ENCODE measurements at regions not wholly inside any gene's neighbourhood (a gene's known extent, or its start where the extent isn't known, plus 50 kb on each side); places are given as distances from the start of the nearest gene placed in this dataset.

DNA sequence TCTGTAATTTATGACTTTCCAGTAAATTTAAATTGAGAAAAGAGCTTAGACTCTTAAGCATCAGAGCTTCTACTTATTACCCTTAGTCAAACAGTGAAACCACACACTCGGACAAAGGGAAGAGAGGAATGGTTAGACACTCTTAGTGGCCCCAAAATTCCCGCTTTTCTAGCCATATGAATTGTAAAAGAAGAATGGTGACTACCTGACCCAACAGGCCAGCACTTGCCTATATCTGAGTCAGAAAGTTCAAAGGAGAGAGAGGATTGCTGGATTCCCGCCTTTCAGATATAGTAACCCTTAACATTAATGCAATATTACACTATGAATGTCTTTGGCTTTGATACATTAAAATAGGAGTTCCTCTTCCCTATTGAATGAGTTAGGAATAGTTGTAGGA lies 317.3 kb downstream of the PCDH17 start (continued):
- TF ChIP-seq GPN1 (CRISPR knock-in tag; IDR thresholded peaks at IDR 0.05; ENCODE audit: borderline replicate concordance): no peak
- TF ChIP-seq, protein P1, sequence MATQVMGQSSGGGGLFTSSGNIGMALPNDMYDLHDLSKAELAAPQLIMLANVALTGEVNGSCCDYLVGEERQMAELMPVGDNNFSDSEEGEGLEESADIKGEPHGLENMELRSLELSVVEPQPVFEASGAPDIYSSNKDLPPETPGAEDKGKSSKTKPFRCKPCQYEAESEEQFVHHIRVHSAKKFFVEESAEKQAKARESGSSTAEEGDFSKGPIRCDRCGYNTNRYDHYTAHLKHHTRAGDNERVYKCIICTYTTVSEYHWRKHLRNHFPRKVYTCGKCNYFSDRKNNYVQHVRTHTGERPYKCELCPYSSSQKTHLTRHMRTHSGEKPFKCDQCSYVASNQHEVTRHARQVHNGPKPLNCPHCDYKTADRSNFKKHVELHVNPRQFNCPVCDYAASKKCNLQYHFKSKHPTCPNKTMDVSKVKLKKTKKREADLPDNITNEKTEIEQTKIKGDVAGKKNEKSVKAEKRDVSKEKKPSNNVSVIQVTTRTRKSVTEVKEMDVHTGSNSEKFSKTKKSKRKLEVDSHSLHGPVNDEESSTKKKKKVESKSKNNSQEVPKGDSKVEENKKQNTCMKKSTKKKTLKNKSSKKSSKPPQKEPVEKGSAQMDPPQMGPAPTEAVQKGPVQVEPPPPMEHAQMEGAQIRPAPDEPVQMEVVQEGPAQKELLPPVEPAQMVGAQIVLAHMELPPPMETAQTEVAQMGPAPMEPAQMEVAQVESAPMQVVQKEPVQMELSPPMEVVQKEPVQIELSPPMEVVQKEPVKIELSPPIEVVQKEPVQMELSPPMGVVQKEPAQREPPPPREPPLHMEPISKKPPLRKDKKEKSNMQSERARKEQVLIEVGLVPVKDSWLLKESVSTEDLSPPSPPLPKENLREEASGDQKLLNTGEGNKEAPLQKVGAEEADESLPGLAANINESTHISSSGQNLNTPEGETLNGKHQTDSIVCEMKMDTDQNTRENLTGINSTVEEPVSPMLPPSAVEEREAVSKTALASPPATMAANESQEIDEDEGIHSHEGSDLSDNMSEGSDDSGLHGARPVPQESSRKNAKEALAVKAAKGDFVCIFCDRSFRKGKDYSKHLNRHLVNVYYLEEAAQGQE (IDR thresholded peaks at IDR 0.05; ENCODE audit: borderline replicate concordance in 1 of 2, low read depth in 1 of 2, low read length in 2 of 2): no peak

DNA sequence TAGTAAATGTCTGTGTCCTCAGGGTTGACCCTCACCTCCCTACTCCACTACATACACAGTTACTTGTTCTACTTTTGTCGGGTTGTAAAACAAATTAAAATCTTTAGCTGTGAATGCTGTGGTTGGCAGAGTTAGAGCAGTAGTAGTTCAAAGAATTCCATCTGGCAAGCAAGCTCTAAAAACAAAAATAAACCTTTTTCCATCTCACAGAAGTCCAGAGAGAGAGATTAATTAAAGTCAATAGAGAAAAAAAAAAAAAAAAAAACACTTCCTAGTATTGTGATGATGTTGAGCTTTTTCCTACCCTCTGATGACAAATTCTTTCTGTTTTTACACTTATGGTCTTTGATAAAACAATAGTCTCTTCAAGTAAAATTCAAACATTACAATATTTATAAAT lies 338.4 kb downstream of the PCDH17 start:
- no peak overlapping the region for H3K9ac ChIP-seq (ENCODE audit: insufficient read depth, low read depth, low read length)
- no TSS peak for BruUV-seq (replicated peaks)
- in situ Hi-C loops (cut with HindIII; ENCODE audit: extremely low pct_ligation_motif_present, low pct_unique_long_range_greater_than_20kb) (no loop called here), intact Hi-C loops (cut with micrococcal nuclease; ENCODE audit: unreplicated experiment) (no loop called here)
- TF ChIP-seq, protein P2, sequence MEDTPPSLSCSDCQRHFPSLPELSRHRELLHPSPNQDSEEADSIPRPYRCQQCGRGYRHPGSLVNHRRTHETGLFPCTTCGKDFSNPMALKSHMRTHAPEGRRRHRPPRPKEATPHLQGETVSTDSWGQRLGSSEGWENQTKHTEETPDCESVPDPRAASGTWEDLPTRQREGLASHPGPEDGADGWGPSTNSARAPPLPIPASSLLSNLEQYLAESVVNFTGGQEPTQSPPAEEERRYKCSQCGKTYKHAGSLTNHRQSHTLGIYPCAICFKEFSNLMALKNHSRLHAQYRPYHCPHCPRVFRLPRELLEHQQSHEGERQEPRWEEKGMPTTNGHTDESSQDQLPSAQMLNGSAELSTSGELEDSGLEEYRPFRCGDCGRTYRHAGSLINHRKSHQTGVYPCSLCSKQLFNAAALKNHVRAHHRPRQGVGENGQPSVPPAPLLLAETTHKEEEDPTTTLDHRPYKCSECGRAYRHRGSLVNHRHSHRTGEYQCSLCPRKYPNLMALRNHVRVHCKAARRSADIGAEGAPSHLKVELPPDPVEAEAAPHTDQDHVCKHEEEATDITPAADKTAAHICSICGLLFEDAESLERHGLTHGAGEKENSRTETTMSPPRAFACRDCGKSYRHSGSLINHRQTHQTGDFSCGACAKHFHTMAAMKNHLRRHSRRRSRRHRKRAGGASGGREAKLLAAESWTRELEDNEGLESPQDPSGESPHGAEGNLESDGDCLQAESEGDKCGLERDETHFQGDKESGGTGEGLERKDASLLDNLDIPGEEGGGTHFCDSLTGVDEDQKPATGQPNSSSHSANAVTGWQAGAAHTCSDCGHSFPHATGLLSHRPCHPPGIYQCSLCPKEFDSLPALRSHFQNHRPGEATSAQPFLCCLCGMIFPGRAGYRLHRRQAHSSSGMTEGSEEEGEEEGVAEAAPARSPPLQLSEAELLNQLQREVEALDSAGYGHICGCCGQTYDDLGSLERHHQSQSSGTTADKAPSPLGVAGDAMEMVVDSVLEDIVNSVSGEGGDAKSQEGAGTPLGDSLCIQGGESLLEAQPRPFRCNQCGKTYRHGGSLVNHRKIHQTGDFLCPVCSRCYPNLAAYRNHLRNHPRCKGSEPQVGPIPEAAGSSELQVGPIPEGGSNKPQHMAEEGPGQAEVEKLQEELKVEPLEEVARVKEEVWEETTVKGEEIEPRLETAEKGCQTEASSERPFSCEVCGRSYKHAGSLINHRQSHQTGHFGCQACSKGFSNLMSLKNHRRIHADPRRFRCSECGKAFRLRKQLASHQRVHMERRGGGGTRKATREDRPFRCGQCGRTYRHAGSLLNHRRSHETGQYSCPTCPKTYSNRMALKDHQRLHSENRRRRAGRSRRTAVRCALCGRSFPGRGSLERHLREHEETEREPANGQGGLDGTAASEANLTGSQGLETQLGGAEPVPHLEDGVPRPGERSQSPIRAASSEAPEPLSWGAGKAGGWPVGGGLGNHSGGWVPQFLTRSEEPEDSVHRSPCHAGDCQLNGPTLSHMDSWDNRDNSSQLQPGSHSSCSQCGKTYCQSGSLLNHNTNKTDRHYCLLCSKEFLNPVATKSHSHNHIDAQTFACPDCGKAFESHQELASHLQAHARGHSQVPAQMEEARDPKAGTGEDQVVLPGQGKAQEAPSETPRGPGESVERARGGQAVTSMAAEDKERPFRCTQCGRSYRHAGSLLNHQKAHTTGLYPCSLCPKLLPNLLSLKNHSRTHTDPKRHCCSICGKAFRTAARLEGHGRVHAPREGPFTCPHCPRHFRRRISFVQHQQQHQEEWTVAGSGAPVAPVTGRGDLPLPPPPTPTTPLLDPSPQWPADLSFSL (CRISPR knock-in tag; IDR thresholded peaks at IDR 0.05): no peak
- no peak overlapping the region for H3K4me2 ChIP-seq (ENCODE audit: low read depth, low read length)
- H2AFZ ChIP-seq (ENCODE audit: low read length): no peak overlapping the region
- H4K20me1 ChIP-seq (ENCODE audit: insufficient read depth, low read length): no peaks in the 10 kb centered on the region
- DNase-seq (ENCODE audit: low spot score): no peak
- H3K27me3 ChIP-seq (ENCODE audit: control insufficient read depth in 1 of 2, insufficient read depth in 2 of 2, low read length in 2 of 2): no peaks in the 10 kb centered on the region
- FAIRE-seq: no peak
- H3K79me2 ChIP-seq (ENCODE audit: insufficient read depth, low read length): no peaks in the 10 kb centered on the region
- peaks cover 98% of the 10 kb centered on the region for H3K9me3 ChIP-seq (ENCODE audit: low read length)
- no peaks in the 10 kb centered on the region for H3K4me1 ChIP-seq (ENCODE audit: insufficient read depth, low read length)
- ATAC-seq: no peak
- no peaks in the 10 kb centered on the region for H3K36me3 ChIP-seq (replicated peaks in 1 of 2; ENCODE audit: control insufficient read depth in 1 of 2, insufficient read depth in 2 of 2, low read length in 2 of 2)
- no peak overlapping the region for H3K27ac ChIP-seq (ENCODE audit: extremely low read length, insufficient read depth, low read length)
- ChIA-PET POLR2A (no interaction called here), CTCF (ENCODE audit: low intra/inter-chr PET ratio, low total read pairs) (no interaction called here)
- H3K4me3 ChIP-seq (replicated peaks in 1 of 3; ENCODE audit: insufficient read depth in 1 of 3, low read depth in 2 of 3, low read length in 3 of 3): no peak overlapping the region
- 0% methylated on average over 1 of the region's 1 CpG for WGBS (ENCODE audit: low lambda C conversion rate)

Measured in HepG2 (cell line).